NCI-H187 treated with DMSO at 0.1 percent for 48 hours (cell line): ENCODE measurements at regions not wholly inside any gene's neighbourhood (a gene's known extent, or its start where the extent isn't known, plus 50 kb on each side); places are given as distances from the start of the nearest gene placed in this dataset.
"Not testable (repeated sequence)": the region's sequence is repeated elsewhere in the genome, so short reads cannot be mapped to it uniquely, and the experiment has no call there.

ENCODE experiments used
- DNase-seq: peaks from one replicate; lab custom pipeline; 2025; lab: John Stamatoyannopoulos, UW

DNA sequence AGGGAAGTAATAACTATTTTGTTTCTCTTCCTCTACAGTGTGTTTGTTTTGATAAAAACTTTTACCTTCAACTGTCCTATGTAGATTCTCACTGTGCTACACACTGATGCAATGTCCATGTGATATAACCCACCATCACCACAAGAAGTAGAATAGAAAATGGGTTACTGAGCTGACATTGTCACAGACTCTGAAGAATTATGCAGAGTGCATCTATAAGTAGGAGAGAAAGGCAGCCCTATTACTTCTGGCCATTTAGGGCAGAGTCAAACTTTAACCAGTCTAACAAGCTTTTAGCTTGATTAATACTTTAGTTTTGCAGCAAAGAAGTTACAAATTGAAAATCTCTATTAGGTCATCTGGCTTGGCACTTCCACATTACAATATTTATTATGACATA lies 354.0 kb upstream of the CDH8 start:
- DNase-seq: no peak

- no peak for DNase-seq
Measured at GRCh38 chr16:62386411-62386810, 350.2 kb upstream of the CDH8 start.

DNA sequence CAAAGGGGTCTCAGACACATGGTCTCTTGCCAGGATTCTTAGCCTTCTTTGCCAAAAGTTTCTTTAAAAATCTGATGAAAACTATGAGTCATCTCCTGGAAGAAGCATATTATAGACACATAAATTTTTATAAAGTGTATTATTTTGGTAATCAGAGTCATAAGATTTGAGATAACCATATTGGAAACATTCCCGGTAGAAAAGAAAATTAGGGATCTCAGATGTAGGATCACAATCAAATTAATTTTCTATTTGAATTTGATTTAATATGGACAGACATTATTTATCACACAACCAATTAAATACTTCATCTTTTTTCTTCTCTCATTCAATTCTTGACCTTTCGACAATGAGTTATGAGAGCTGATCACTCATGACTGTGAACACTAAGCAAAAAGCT lies 347.7 kb upstream of the CDH8 start:
- no peak for DNase-seq

DNA sequence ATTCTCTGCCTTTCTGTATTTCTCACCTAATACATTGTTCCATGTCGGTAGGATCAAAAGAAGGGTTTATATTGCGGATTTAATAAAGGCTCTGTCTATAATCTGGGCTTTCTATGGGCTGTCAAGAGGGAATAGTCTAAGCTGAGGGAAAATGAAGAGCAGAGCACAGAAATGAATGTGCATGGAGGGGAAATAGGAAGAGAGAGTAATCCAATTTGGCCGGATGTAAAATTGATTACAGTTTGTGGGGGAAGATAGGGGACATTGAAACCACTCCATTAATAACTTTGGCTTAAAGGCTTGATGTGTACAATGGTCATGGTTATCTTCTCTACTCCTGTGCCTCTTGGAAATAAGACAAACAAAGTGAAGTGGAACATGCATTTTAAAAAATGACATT lies 334.2 kb upstream of the CDH8 start:
- no peak for DNase-seq

DNA sequence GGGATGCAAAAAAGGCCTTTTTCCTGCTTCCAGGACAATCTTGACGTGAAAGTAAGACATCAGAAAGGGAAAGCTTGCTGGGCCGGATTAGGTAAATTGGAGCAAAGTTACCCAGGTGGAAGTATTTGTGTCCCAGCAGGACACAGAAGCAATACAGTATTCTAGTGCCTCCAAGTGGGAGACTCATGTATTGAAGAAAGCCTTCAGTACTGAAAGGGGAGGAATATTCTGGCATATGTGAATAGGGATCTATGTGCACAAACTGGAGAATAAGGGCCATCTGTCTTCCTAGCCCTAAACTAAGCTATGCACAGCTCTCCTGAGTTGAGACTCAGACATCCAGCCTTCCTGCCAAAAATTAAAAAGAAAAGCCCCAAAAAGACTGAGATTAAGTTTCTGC lies 327.3 kb upstream of the CDH8 start:
- no peak for DNase-seq

GRCh38 chr16:62353355-62353754 lies 317.1 kb upstream of the CDH8 start:
- DNase-seq: no peak

- no peak for DNase-seq
Measured at GRCh38 chr16:62342216-62342615, 306.0 kb upstream of the CDH8 start.

DNA sequence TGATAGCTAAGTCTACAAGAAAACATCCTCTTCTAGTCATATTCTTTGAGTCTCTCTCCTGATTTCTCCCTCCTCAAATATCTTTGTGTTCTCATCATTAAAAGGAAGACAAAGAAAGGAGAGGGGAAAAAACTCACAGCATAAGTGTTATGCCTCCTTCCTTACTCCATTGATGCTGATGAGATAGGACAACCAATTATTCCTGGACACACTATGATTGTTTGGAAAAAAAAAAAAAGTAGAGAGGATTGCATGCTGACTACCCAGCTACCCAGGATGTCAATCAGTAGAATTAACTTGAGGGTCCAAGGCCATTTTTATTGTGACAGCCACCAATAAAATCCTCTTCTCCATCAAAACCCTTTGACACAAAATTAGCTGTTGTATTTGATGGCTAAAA lies 299.1 kb upstream of the CDH8 start:
- DNase-seq: no peak

DNA sequence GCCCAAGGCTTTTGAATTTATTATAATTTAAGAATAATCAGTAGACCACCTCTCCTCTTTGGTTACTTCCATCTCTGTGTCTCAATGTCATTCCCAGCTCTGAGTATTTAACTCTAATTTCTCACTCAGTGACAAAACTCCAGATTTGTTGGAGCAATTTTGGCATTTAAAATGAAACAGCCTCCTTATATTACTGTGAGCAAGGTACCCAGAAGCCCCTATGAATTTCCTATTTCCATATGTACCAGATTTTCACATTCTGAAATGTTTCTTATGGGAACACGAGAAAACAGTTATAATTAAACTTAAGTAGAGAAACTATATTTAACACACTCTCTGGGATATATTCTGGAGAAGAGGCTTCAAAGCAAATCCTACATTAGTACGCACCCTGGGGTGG lies 285.4 kb upstream of the CDH8 start:
- no peak for DNase-seq

GRCh38 chr16:62298600-62298999 lies 262.4 kb upstream of the CDH8 start:
- DNase-seq: no peak

DNA sequence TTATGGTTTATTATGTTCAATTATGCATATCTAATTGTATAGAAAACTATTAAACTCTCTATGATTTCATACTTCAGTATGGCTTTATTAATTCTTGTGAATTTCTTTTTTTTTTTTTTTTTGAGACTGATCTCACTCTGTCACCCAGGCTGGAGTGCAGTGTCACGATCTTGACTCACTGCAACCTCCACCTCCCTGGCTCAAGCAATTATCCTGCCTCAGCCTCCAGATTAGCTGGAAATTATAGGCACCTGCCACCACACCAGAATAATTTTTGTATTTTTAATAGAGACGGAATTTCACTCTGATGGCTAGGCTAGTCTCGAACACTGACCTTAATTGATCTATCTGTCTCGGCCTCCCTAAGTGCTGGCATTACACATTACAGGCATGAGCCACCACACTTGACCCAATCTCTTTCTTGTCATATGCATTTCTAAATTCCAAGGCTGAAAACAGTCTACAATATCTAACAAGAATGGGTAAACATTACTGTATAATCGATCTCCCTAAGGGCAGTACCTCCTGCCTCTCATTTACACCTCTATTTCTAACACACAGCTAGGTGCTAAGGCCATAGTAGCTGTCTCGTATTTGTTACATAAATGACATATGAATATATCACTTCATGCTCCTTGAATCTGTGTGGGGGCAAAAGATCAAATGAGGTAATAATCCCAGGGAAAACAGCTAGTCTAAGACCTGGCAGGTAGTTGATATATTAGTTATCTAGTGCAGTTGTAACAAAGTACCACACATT lies 258.2 kb upstream of the CDH8 start:
- DNase-seq: no peak

DNA sequence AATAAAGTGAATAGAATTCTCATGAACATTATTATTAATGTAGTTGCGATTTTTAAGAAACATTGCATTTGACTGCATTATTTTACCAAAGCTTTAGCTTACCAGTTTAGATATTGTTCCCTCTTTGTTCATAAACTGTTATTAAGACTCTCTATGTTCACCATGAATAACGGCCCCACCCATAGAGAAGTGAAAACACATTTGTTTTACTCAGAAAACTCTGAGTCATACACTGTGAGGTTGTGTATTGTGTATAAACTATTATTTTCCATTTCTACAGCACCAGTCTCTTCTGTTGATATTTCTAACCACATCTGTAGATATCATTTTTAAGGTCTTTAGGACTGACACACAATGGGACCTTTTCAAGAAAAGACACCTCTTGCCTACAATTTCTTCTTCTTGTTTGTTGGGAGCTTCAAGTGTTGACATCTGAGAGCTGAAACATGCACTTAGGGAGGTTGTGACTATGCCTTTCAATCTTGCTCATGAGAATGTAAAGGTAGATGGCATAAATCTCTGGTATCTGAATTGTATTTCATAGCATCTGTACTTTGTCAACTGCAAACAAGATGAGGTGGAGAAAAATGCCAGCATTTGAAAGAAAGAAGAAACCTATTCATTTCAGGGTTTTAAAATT lies 252.9 kb upstream of the CDH8 start:
- no peak for DNase-seq

GRCh38 chr16:62280506-62280905 lies 244.3 kb upstream of the CDH8 start:
- DNase-seq: no peak

DNA sequence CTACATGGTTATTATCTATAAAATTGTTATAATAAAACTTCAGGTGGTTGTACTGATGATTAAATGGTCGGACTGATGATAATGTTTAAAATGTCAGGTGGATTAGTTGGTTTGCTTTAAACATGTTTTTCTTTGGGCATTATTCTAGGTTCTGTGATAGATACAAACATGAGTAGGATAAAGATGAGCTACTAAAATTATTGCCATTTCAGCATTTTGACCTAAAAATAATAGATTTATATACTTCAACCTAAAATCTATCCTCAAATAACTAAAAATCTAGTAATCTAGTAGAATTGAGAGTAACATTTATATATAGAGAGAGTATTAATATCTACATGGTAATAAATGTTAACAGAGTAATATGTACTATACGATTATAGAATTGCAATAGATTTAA lies 241.7 kb upstream of the CDH8 start:
- DNase-seq: no peak

GRCh38 chr16:62276637-62277036 lies 240.4 kb upstream of the CDH8 start:
- no peak for DNase-seq

GRCh38 chr16:62272035-62272434 lies 235.8 kb upstream of the CDH8 start:
- DNase-seq: no peak

GRCh38 chr16:62261760-62262159 lies 225.5 kb upstream of the CDH8 start:
- DNase-seq: no peak

GRCh38 chr16:62258931-62259435 lies 222.7 kb upstream of the CDH8 start:
- not testable (repeated sequence) for DNase-seq

DNA sequence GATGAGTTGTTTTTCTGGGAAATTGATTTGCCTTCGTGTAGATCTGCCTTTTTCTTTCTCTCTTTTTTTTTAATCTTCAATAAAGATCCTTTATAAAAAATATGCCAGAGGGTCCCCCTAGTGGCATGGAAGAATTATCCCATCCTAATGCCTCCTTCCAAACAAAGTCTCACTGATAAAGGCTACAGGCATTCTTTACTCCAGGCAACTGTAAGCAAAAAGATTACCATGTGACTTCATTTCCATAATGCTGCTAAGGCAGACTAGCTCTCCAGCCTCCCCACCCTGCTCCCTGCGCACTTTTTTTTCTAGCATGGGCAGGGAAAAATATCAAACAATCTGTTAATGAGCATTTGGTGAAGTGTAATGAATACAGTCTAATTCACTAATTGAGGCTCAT lies 220.2 kb upstream of the CDH8 start:
- DNase-seq: no peak

DNA sequence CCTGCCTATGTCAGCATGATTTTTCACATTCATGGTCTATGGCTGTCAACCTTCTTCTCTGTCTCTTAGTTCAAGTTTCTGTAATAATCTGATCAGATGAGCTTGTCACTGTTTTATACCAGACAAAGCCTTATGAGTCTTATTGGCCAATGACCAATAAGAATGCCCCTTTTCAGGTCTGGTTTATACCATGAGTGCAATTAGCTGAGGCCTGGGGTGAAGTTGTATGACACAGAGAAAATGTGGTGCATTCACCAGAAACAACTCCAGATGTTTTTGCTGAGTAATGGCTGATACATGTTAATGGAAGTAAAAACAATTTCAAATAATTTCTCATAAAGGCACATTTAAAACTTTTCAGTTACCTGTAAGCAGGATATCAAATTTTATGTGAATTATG lies 218.6 kb upstream of the CDH8 start:
- no peak for DNase-seq

DNA sequence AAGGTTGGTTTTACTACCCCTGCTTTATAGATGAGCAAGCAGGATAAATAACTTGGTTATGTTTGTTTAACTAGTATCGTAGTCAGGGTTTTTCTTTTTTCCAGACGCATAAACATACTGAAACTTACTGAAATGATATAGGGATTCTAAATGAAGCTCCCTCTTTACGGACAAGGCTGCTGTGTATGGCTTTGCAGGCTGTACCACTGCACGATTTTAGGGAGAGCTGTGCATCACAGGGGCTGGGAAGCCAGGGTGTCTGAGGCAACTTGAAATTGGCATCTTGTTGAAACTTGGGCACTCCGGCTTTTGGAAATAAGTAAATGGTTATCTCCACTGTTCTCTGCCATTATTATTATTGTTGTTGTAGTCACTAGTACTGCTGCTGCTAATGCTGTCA lies 218.1 kb upstream of the CDH8 start:
- DNase-seq: no peak

- DNase-seq: no peak
Measured at GRCh38 chr16:62253966-62254365, 217.7 kb upstream of the CDH8 start.

DNA sequence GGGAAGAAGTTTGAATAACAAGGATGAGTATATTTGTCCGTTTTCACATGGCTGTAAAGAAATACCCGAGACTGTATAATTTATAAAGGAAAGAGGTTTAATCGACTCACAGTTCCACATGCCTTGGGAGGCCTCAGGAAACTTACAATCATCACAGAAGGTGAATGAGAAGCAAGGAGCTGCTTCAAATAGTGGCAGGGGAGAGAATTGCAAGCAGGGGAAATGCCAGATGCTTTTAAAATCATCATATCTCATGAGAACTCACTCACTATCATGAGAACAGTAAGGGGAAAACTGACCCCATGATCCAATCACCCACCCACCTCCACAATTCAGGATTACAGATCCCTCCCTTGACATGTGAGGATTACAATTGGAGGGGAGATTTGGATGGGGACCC lies 212.8 kb upstream of the CDH8 start:
- no peak for DNase-seq

- no peak for DNase-seq
Measured at GRCh38 chr16:62240722-62241121, 204.5 kb upstream of the CDH8 start.
